GM23338 (cell line): ENCODE measurements at regions not wholly inside any gene's neighbourhood (a gene's known extent, or its start where the extent isn't known, plus 50 kb on each side); places are given as distances from the start of the nearest gene placed in this dataset.
A peak's percentile ranks its signal among the peaks of the same experiment; 100 is the strongest.

Source experiments
- CREB1 ChIP-seq: fragments of 250-450 bp; sonication (Bioruptor Pico); IDR thresholded peaks from 2 replicates; pipeline ENCODE4 v1.5.0; 2020; ENCODE audit warnings: low read depth, mild to moderate bottlenecking, moderate library complexity
- CTCF ChIP-seq, 2 experiments: fragments of 200-600 bp in 1 of 2; sonication (generic) in 1 of 2; conservative IDR thresholded peaks; 2 replicates each; pipeline versions ENCODE4 v1.5.1 to v1.6.1; 2016 to 2017; ENCODE audit warnings: antibody characterized with exemption in 2 of 2, low read depth in 2 of 2, mild to moderate bottlenecking in 2 of 2, moderate library complexity in 1 of 2
- EZH2 ChIP-seq: fragments of 200-600 bp; sonication (generic); IDR thresholded peaks from one replicate; pipeline ENCODE4 v1.8.0; 2017; ENCODE audit warnings: antibody characterized with exemption, mild to moderate bottlenecking, low read depth; ENCODE audit not compliant: unreplicated experiment
- JUNB ChIP-seq: IDR thresholded peaks from one replicate; pipeline ENCODE4 v1.6.1; 2016; ENCODE audit warnings: antibody characterized with exemption; ENCODE audit not compliant: unreplicated experiment
- NANOG ChIP-seq: IDR thresholded peaks from 2 replicates; pipeline ENCODE4 v1.6.1; 2016; ENCODE audit warnings: antibody characterized with exemption, borderline replicate concordance
- REST ChIP-seq: IDR thresholded peaks from one replicate; pipeline ENCODE4 v1.6.1; 2018; ENCODE audit warnings: antibody characterized with exemption; ENCODE audit not compliant: unreplicated experiment
- STAT1 ChIP-seq: IDR thresholded peaks from one replicate; pipeline ENCODE4 v1.6.1; 2016; ENCODE audit warnings: antibody characterized with exemption; ENCODE audit not compliant: unreplicated experiment

GRCh38 chr1:83704350-83704749, 294.6 kb downstream of the TTLL7 start:
- TF ChIP-seq EZH2 (no peak), CTCF (conservative IDR thresholded peaks at IDR 0.05; ENCODE audit: low read depth in 2 of 2) (peak in 1 of 2 experiments; percentile 33; a peak in 1 of 4 replicates), JUNB (no peak), NANOG (no peak), CREB1 (CRISPR knock-in tag) (no peak), REST (no peak), STAT1 (no peak)
